Neural cell (in vitro differentiated cells): ENCODE measurements at regions not wholly inside any gene's neighbourhood (a gene's known extent, or its start where the extent isn't known, plus 50 kb on each side); places are given as distances from the start of the nearest gene placed in this dataset.

Experiments
- H2AFZ ChIP-seq: fragments of 200-600, 300-800 bp; sonication (generic), shearing (Covaris generic); 2 replicates; pipeline ENCODE4 v1.6.0; 2014; ENCODE audit warnings: low read depth, mild to moderate bottlenecking, antibody characterized with exemption, low read length, moderate library complexity
- H3F3A ChIP-seq: fragments of 200-600 bp; shearing (Covaris generic); 2 replicates; pipeline ENCODE4 v1.6.1; 2016; ENCODE audit warnings: mild to moderate bottlenecking, moderate library complexity, mixed read lengths, antibody characterized with exemption, low read length; ENCODE audit not compliant: insufficient read depth, poor library complexity, severe bottlenecking
- H3K27ac ChIP-seq: fragments of 200-600, 300-800 bp; sonication (generic), shearing (Covaris generic); 2 replicates; pipeline ENCODE4 v1.5.1; 2014; ENCODE audit warnings: mild to moderate bottlenecking, low read length, moderate library complexity
- H3K27me3 ChIP-seq: fragments of 300-800, 200-600 bp; sonication (generic), shearing (Covaris generic); 2 replicates; pipeline ENCODE4 v1.6.0; 2014; ENCODE audit warnings: mild to moderate bottlenecking, low read depth, low read length, moderate library complexity; ENCODE audit not compliant: insufficient read depth
- H3K36me3 ChIP-seq: fragments of 300-800, 200-600 bp; sonication (generic), shearing (Covaris generic); 2 replicates; pipeline ENCODE4 v1.5.1; 2014; ENCODE audit warnings: mild to moderate bottlenecking, antibody characterized with exemption, low read length, moderate library complexity; ENCODE audit not compliant: insufficient read depth
- H3K4me2 ChIP-seq: fragments of 300-800, 200-600 bp; sonication (generic), shearing (Covaris generic); 2 replicates; pipeline ENCODE4 v1.6.0; 2014; ENCODE audit warnings: mild to moderate bottlenecking, low read length
- H3K4me3 ChIP-seq: fragments of 300-800, 200-600 bp; sonication (generic), shearing (Covaris generic); 2 replicates; pipeline ENCODE4 v1.5.1; 2014; ENCODE audit warnings: mild to moderate bottlenecking, low read length, moderate library complexity
- H3K79me2 ChIP-seq: fragments of 200-600 bp; shearing (Covaris generic); replicated peaks from 2 replicates; pipeline ENCODE4 v1.6.0; 2014; ENCODE audit warnings: mild to moderate bottlenecking, low read length, moderate library complexity; ENCODE audit not compliant: insufficient read depth
- H3K9ac ChIP-seq: fragments of 300-800, 200-600 bp; sonication (generic), shearing (Covaris generic); 2 replicates; pipeline ENCODE4 v1.6.1; 2016; ENCODE audit warnings: mild to moderate bottlenecking, low read length, mixed read lengths
- H3K9me2 ChIP-seq: fragments of 200-600 bp; shearing (Covaris generic); 2 replicates; pipeline ENCODE4 v1.6.1; 2016; ENCODE audit warnings: mild to moderate bottlenecking, low read length, mixed read lengths; ENCODE audit not compliant: insufficient read depth
- H3K9me3 ChIP-seq: fragments of 200-600, 300-800 bp; sonication (generic), shearing (Covaris generic); 2 replicates; pipeline ENCODE4 v1.6.1; 2016; ENCODE audit warnings: mild to moderate bottlenecking, mixed run types, low read length, moderate library complexity, mixed read lengths
- H4K20me1 ChIP-seq: fragments of 200-600 bp; shearing (Covaris generic); 2 replicates; pipeline ENCODE4 v1.6.1; 2016; ENCODE audit warnings: mild to moderate bottlenecking, mixed run types; ENCODE audit not compliant: insufficient read depth
- EP300 ChIP-seq: fragments of 450-650 bp; conservative IDR thresholded peaks from 2 replicates; pipeline ENCODE4 v1.6.1; 2014; ENCODE audit warnings: antibody characterized with exemption, mild to moderate bottlenecking, moderate library complexity; ENCODE audit not compliant: poor library complexity, severe bottlenecking
- EZH2 ChIP-seq: fragments of 200-600, 300-800 bp; shearing (Covaris generic), sonication (generic); IDR thresholded peaks from 2 replicates; pipeline ENCODE4 v1.6.1; 2014; ENCODE audit warnings: antibody characterized with exemption, low read length, borderline replicate concordance, mild to moderate bottlenecking; ENCODE audit not compliant: insufficient read depth, poor library complexity, severe bottlenecking
- MXI1 ChIP-seq: fragments of 450-650 bp; conservative IDR thresholded peaks from 2 replicates; pipeline ENCODE4 v1.6.1; 2014; ENCODE audit warnings: antibody characterized with exemption, mild to moderate bottlenecking; ENCODE audit not compliant: poor library complexity, severe bottlenecking
- POLR2AphosphoS5 ChIP-seq: IDR thresholded peaks from 2 replicates; pipeline ENCODE4 v1.6.1; 2012
- RAD21 ChIP-seq: fragments of 450-650 bp; conservative IDR thresholded peaks from 2 replicates; pipeline ENCODE4 v1.6.1; 2014; ENCODE audit warnings: antibody characterized with exemption, mild to moderate bottlenecking, moderate library complexity
- SMC3 ChIP-seq: fragments of 450-650 bp; conservative IDR thresholded peaks from 2 replicates; pipeline ENCODE4 v1.6.1; 2014; ENCODE audit warnings: antibody characterized with exemption, mild to moderate bottlenecking, moderate library complexity; ENCODE audit not compliant: poor library complexity
- TAF1 ChIP-seq: IDR thresholded peaks from 2 replicates; pipeline ENCODE4 v1.6.1; 2012; ENCODE audit warnings: low read depth
- TF ChIP-seq, protein P1 (sequence below): IDR thresholded peaks from 2 replicates; pipeline ENCODE4 v1.6.1; 2012; ENCODE audit warnings: borderline replicate concordance
- TF ChIP-seq, protein P2 (sequence below): fragments of 450-650 bp; IDR thresholded peaks from 2 replicates; pipeline ENCODE4 v1.5.1; 2014; ENCODE audit warnings: antibody characterized with exemption, mild to moderate bottlenecking, moderate library complexity; ENCODE audit not compliant: poor library complexity, severe bottlenecking

DNA sequence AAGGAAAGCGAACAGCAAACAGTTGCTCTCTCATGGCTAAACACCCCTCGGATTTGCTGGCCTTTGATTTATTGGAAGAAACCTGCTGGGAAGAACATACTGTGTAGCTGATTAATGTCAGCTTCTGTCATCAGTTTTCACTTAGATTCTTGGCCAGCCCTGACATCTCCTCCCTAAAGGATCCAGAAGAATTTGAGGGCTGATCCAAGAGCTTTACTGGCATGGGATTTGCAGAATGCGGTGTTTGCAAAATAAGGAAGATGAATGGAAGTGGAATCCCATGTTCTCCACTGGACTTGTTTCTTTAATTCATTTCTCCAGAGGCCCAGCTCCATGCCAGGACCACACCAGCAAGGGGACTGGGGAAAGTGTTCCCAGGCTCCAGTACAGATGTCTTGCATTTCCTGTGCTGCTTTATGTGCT lies 80.5 kb downstream of the RDH14 start:
- Histone ChIP-seq H3K4me2 (no peak overlapping the region), H3K79me2 (no peaks in the 10 kb centered on the region), H3K27me3 (no peaks in the 10 kb centered on the region), H4K20me1 (no peaks in the 10 kb centered on the region), H2AFZ (no peak overlapping the region), H3K9me2 (no peaks in the 10 kb centered on the region), H3F3A (no peaks in the 10 kb centered on the region), H3K27ac (no peak overlapping the region), H3K9ac (no peak overlapping the region), H3K4me3 (no peak overlapping the region), H3K9me3 (no peaks in the 10 kb centered on the region), H3K36me3 (no peaks in the 10 kb centered on the region)
- TF ChIP-seq MXI1 (no peak), RAD21 (no peak), SMC3 (no peak), POLR2AphosphoS5 (no peak), TAF1 (no peak), EZH2 (no peak), EP300 (no peak)
- TF ChIP-seq, protein P1, sequence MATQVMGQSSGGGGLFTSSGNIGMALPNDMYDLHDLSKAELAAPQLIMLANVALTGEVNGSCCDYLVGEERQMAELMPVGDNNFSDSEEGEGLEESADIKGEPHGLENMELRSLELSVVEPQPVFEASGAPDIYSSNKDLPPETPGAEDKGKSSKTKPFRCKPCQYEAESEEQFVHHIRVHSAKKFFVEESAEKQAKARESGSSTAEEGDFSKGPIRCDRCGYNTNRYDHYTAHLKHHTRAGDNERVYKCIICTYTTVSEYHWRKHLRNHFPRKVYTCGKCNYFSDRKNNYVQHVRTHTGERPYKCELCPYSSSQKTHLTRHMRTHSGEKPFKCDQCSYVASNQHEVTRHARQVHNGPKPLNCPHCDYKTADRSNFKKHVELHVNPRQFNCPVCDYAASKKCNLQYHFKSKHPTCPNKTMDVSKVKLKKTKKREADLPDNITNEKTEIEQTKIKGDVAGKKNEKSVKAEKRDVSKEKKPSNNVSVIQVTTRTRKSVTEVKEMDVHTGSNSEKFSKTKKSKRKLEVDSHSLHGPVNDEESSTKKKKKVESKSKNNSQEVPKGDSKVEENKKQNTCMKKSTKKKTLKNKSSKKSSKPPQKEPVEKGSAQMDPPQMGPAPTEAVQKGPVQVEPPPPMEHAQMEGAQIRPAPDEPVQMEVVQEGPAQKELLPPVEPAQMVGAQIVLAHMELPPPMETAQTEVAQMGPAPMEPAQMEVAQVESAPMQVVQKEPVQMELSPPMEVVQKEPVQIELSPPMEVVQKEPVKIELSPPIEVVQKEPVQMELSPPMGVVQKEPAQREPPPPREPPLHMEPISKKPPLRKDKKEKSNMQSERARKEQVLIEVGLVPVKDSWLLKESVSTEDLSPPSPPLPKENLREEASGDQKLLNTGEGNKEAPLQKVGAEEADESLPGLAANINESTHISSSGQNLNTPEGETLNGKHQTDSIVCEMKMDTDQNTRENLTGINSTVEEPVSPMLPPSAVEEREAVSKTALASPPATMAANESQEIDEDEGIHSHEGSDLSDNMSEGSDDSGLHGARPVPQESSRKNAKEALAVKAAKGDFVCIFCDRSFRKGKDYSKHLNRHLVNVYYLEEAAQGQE, result no peak
- TF ChIP-seq, protein P2, sequence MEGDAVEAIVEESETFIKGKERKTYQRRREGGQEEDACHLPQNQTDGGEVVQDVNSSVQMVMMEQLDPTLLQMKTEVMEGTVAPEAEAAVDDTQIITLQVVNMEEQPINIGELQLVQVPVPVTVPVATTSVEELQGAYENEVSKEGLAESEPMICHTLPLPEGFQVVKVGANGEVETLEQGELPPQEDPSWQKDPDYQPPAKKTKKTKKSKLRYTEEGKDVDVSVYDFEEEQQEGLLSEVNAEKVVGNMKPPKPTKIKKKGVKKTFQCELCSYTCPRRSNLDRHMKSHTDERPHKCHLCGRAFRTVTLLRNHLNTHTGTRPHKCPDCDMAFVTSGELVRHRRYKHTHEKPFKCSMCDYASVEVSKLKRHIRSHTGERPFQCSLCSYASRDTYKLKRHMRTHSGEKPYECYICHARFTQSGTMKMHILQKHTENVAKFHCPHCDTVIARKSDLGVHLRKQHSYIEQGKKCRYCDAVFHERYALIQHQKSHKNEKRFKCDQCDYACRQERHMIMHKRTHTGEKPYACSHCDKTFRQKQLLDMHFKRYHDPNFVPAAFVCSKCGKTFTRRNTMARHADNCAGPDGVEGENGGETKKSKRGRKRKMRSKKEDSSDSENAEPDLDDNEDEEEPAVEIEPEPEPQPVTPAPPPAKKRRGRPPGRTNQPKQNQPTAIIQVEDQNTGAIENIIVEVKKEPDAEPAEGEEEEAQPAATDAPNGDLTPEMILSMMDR, result no peak

DNA sequence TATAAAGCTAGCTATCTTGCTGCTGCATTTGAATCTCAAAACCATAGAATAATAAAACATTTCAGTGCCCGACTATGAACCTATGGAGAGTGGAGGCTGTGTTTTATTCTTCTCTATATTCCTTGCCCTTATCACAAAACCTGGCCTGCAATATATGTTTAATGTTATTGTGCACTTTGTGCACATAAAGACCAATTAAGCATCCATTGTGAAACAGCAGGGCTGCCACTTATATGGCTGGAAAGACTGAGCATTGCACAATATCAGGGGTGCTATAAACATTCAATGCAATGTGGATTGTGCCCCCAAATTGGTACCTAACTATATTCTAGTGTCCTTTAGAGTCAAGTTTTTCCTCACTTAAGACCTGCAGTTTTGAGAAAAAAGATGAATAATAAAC lies 83.2 kb downstream of the RDH14 start:
- Histone ChIP-seq H3K27me3 (no peaks in the 10 kb centered on the region), H3K9me2 (no peaks in the 10 kb centered on the region), H3K9ac (no peak overlapping the region), H3K27ac (no peak overlapping the region), H3K9me3 (no peaks in the 10 kb centered on the region), H2AFZ (no peak overlapping the region), H4K20me1 (no peaks in the 10 kb centered on the region), H3F3A (no peaks in the 10 kb centered on the region), H3K36me3 (no peaks in the 10 kb centered on the region), H3K4me2 (no peak overlapping the region), H3K79me2 (no peaks in the 10 kb centered on the region), H3K4me3 (no peak overlapping the region)
- no peak for TF ChIP-seq RAD21
- TF ChIP-seq, protein P1, result no peak
- no peak for TF ChIP-seq SMC3
- no peak for TF ChIP-seq MXI1
- no peak for TF ChIP-seq POLR2AphosphoS5
- TF ChIP-seq, protein P2, result no peak
- no peak for TF ChIP-seq TAF1
- TF ChIP-seq EZH2, result no peak
- no peak for TF ChIP-seq EP300
